Glutamatergic neuron (in vitro differentiated cells): ENCODE measurements at regions not wholly inside any gene's neighbourhood (a gene's known extent, or its start where the extent isn't known, plus 50 kb on each side); places are given as distances from the start of the nearest gene placed in this dataset.

ENCODE experiments used
- DNase-seq: peaks from one replicate; pipeline ENCODE4 v3.0.0; 2022
- H3K27ac Mint-ChIP-seq: one replicate; pipeline ENCODE4 v1.8.0; 2020; ENCODE audit warnings: mild to moderate bottlenecking, mixed read lengths, inconsistent platforms; ENCODE audit not compliant: unreplicated experiment
- H3K27me3 Mint-ChIP-seq: one replicate; pipeline ENCODE4 v1.8.0; 2020; ENCODE audit warnings: mild to moderate bottlenecking, moderate library complexity, mixed read lengths, inconsistent platforms; ENCODE audit not compliant: unreplicated experiment
- H3K36me3 Mint-ChIP-seq: one replicate; pipeline ENCODE4 v1.8.0; 2020; ENCODE audit warnings: mild to moderate bottlenecking, mixed read lengths, inconsistent platforms; ENCODE audit not compliant: unreplicated experiment
- H3K4me1 Mint-ChIP-seq: one replicate; pipeline ENCODE4 v1.8.0; 2020; ENCODE audit warnings: mild to moderate bottlenecking, low read depth, mixed read lengths, inconsistent platforms; ENCODE audit not compliant: unreplicated experiment
- H3K4me3 Mint-ChIP-seq: one replicate; pipeline ENCODE4 v1.8.0; 2020; ENCODE audit warnings: mild to moderate bottlenecking, mixed read lengths, inconsistent platforms; ENCODE audit not compliant: unreplicated experiment
- H3K9me3 Mint-ChIP-seq: one replicate; pipeline ENCODE4 v1.8.0; 2020; ENCODE audit warnings: mild to moderate bottlenecking, moderate library complexity, mixed read lengths, inconsistent platforms; ENCODE audit not compliant: unreplicated experiment
- TF ChIP-seq, protein P1 (sequence below): fragments of 200-600 bp; sonication (generic); IDR thresholded peaks from one replicate; pipeline ENCODE4 v1.5.0; 2021; ENCODE audit not compliant: partially characterized antibody, unreplicated experiment

DNA sequence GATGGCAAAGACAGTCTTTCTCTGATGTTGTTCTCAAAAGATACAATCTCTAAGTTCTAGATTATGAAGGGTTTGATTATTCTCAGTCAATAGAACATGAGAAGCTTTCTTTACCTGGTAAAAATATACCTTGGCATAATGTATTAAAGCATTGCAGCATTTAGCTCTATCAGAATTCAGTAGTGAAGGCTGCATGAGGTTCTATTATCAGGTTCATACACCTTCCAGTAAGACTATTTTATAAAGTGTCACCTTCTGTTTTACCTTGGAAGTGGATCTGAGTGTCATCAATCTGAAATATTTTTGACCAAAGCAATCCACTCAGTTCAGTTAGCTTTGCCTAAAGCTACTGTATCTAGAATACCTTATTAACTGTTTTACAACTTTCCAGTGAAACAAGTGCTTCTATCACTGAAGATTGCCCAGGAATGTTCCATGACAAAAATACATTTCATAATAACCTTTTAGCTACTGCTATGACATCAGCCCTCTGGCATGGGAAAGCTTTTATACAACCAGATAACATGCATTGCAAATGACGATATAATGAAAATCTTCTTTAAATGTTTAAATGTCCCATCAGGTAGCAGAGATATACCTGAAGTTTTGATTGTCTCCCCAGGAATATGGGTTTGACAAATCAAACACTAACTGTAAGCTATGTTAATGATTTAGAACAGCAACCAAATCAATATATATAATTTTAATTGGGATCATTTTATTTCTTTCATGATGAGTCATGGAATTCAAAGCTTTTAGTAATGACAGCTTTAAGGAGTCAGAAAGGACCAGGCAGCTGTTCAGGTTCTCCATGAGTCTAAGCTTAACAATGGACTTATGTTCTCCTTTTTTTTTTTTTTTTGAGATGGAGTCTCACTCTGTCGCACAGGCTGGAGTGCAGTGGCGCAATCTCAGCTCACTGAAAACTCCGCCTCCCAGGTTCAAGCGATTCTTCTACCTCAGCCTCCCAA lies 72.2 kb downstream of the UFM1 start:
- no peak overlapping the region for H3K27ac Mint-ChIP-seq
- no peaks in the 10 kb centered on the region for H3K4me1 Mint-ChIP-seq
- TF ChIP-seq, protein P1, sequence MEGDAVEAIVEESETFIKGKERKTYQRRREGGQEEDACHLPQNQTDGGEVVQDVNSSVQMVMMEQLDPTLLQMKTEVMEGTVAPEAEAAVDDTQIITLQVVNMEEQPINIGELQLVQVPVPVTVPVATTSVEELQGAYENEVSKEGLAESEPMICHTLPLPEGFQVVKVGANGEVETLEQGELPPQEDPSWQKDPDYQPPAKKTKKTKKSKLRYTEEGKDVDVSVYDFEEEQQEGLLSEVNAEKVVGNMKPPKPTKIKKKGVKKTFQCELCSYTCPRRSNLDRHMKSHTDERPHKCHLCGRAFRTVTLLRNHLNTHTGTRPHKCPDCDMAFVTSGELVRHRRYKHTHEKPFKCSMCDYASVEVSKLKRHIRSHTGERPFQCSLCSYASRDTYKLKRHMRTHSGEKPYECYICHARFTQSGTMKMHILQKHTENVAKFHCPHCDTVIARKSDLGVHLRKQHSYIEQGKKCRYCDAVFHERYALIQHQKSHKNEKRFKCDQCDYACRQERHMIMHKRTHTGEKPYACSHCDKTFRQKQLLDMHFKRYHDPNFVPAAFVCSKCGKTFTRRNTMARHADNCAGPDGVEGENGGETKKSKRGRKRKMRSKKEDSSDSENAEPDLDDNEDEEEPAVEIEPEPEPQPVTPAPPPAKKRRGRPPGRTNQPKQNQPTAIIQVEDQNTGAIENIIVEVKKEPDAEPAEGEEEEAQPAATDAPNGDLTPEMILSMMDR: no peak

DNA sequence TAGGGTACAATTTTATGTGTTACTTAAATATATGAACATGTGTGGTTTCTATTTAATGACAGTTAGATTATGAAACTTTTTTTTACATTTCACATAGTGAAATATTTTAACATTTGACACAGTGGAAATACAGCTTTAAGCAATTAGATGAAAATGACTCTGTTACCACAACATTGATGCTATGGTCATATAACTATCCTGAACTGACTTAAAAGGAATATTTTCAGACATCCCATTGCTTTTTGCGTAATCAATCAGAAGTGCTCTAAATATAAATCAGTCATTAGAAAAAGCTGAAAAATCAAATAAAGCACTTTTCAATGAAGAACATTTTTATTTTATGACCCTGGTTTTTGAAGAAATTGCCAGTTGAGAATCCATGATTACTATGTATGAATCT lies 80.3 kb downstream of the UFM1 start:
- Mint-ChIP-seq H3K36me3 (no peaks in the 10 kb centered on the region), H3K4me1 (no peaks in the 10 kb centered on the region), H3K27ac (no peak overlapping the region), H3K4me3 (no peak overlapping the region), H3K27me3 (no peaks in the 10 kb centered on the region), H3K9me3 (no peaks in the 10 kb centered on the region)
- TF ChIP-seq, protein P1: no peak
- no peak for DNase-seq

More for the DNA sequence above, 72.2 kb downstream of the UFM1 start:
- Mint-ChIP-seq H3K9me3 (peaks cover 1% of the 10 kb centered on the region), H3K36me3 (no peaks in the 10 kb centered on the region), H3K4me3 (no peak overlapping the region), H3K27me3 (no peaks in the 10 kb centered on the region)
- no peak for DNase-seq

DNA sequence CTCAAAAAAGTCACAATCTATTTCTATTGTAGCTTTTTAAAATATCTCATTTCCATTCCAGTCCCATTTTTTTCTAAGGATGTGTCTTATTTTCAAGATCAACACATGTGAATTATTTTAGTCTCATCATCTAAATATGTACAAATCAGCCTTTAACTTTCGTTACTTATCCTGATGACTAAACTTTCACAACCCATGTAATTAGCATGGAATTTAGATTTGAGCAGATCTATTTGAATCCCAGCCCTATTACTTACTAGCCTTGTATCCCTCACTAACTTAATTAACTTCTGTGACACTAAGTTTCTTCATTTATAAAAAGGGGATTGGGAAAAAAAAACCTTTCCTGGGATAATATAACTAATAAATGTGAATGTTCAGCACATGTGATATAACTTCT lies 81.1 kb downstream of the UFM1 start:
- Mint-ChIP-seq H3K9me3 (no peaks in the 10 kb centered on the region), H3K36me3 (no peaks in the 10 kb centered on the region), H3K27ac (no peak overlapping the region), H3K4me3 (no peak overlapping the region), H3K4me1 (no peaks in the 10 kb centered on the region), H3K27me3 (no peaks in the 10 kb centered on the region)
- TF ChIP-seq, protein P1: no peak
- no peak for DNase-seq

DNA sequence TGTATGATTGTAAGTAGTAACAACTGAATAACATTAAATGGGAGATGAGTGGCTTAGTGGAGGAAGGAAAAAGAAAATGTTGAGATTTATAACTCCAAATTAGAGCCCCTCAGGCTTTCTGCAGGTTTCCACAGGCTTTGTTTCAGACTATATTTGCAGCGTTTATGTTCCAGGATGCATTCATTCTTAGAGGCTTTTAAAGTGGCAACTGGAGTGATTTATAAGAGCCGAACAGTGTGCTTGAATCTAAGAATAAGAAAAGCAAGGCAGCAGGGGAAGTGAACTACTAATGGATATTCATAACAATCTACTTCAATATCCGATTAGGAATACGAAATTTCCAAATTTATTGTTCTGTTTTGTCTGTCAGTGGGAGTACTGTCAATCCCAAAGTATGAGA lies 91.0 kb downstream of the UFM1 start:
- H3K27me3 Mint-ChIP-seq: no peaks in the 10 kb centered on the region
- TF ChIP-seq, protein P1: no peak
- H3K36me3 Mint-ChIP-seq: no peaks in the 10 kb centered on the region
- H3K4me1 Mint-ChIP-seq: no peaks in the 10 kb centered on the region
- H3K9me3 Mint-ChIP-seq: no peaks in the 10 kb centered on the region
- H3K27ac Mint-ChIP-seq: no peak overlapping the region
- DNase-seq: no peak
- H3K4me3 Mint-ChIP-seq: no peak overlapping the region

DNA sequence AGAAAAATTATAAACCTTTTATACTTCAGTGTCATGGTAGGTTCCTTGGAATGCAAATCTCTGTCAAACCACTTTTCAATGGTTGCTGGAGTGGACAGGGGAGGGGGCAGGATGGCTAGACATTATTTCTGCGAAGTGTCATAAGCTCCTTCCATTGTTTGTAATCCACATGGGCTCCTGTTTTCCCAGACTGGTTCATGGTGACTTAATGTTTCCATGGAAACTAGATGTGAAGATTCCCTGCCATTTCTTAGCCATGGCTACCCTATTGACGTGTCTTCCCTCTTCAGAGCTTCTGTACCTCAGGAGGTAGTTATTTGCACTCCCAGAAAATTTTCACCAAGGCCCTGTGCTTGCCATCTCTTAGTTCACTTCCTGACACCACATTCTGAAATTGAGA lies 95.3 kb downstream of the UFM1 start:
- Mint-ChIP-seq H3K27me3 (no peaks in the 10 kb centered on the region), H3K27ac (no peak overlapping the region), H3K4me1 (no peaks in the 10 kb centered on the region), H3K36me3 (no peaks in the 10 kb centered on the region), H3K4me3 (no peak overlapping the region), H3K9me3 (no peaks in the 10 kb centered on the region)
- no peak for DNase-seq
- TF ChIP-seq, protein P1: no peak
